ENCODE measurements at regions not wholly inside any gene's neighbourhood (a gene's known extent, or its start where the extent isn't known, plus 50 kb on each side); places are given as distances from the start of the nearest gene placed in this dataset.
A peak's percentile ranks its signal among the peaks of the same experiment; 100 is the strongest.

GRCh38 chr2:128537646-128538045 is 219.0 kb upstream of the HS6ST1 start:
- DNase-seq, result no peak

GRCh38 chr2:128538396-128538795 is 219.7 kb upstream of the HS6ST1 start:
- DNase-seq, result no peak

GRCh38 chr2:128540670-128541069 is 222.0 kb upstream of the HS6ST1 start:
- no peak for DNase-seq

- DNase-seq, result no peak
Observed at GRCh38 chr2:128541448-128541847, 222.8 kb upstream of the HS6ST1 start.

GRCh38 chr2:128543036-128543435 is 224.4 kb upstream of the HS6ST1 start:
- DNase-seq, result no peak

- DNase-seq, result no peak
Observed at GRCh38 chr2:128543646-128544045, 225.0 kb upstream of the HS6ST1 start.

GRCh38 chr2:128544321-128545037 is 225.8 kb upstream of the HS6ST1 start:
- DNase-seq, result no peak

- DNase-seq, result peak; percentile 37
Observed at GRCh38 chr2:128545085-128545484, 226.4 kb upstream of the HS6ST1 start.

GRCh38 chr2:128545829-128546228 is 227.2 kb upstream of the HS6ST1 start:
- DNase-seq, result peak; percentile 26

GRCh38 chr2:128547667-128548066 is 229.0 kb upstream of the HS6ST1 start:
- no peak for DNase-seq

- peak; percentile 50 for DNase-seq
Observed at GRCh38 chr2:128548461-128548891, 229.8 kb upstream of the HS6ST1 start.

GRCh38 chr2:128549094-128549493 is 230.4 kb upstream of the HS6ST1 start:
- DNase-seq, result no peak

GRCh38 chr2:128549646-128550260 is 231.1 kb upstream of the HS6ST1 start:
- peak; percentile 30 for DNase-seq

- no peak for DNase-seq
Observed at GRCh38 chr2:128550389-128550788, 231.7 kb upstream of the HS6ST1 start.

GRCh38 chr2:128550801-128551416 is 232.2 kb upstream of the HS6ST1 start:
- DNase-seq, result no peak

GRCh38 chr2:128551435-128551834 is 232.8 kb upstream of the HS6ST1 start:
- DNase-seq, result peak; percentile 26

- peak; percentile 44 for DNase-seq
Observed at GRCh38 chr2:128552141-128552805, 233.6 kb upstream of the HS6ST1 start.

- DNase-seq, result peak; percentile 33
Observed at GRCh38 chr2:128552806-128553551, 234.3 kb upstream of the HS6ST1 start.

GRCh38 chr2:128554151-128554769 is 235.6 kb upstream of the HS6ST1 start:
- peak; percentile 30 for DNase-seq

GRCh38 chr2:128555433-128555832 is 236.8 kb upstream of the HS6ST1 start:
- DNase-seq, result no peak

GRCh38 chr2:128556089-128556488 is 237.4 kb upstream of the HS6ST1 start:
- no peak for DNase-seq

- DNase-seq, result no peak
Observed at GRCh38 chr2:128556633-128557032, 238.0 kb upstream of the HS6ST1 start.

Data from activated CD8-positive, alpha-beta memory T cell treated with anti-CD3 and anti-CD28 coated beads for 24 hours (primary cell).